ENCODE measurements at regions not wholly inside any gene's neighbourhood (a gene's known extent, or its start where the extent isn't known, plus 50 kb on each side); places are given as distances from the start of the nearest gene placed in this dataset.

DNA sequence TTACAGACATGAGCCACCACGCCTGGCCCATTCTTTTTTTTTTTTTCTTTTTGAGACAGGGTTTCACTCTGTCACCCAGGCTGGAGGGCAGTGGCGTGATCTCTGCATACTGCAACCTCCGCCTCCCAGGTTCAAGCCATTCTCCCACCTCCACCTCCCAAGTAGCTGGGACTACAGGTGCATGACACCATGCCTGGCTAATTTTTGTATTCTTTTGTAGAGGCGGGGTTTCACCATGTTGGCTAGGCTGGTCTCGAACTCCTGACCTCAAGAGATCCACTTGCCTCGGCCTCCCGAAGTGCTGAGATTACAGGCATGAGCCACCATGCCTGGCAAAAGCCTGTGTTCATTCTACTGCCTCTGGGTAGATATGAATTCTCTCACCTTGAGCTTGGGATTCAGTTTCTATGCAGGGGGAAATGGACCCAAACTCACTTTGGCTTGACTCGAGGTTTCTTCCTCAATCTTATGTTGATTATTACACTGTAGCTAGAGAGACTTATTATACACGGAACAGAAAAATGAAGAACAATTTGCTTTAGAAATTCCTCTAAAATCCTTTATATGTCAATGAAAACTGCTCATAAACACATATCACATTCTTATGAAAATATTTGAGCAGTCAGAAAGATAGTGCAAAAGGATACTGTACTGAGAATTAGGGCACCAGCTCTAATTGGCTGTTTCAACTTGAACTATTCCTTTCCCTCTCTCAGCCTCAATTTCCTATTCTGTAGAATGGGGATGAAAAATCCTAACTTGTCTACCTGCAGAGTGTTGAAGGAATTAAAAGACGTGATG is 252.3 kb downstream of the MYCN start:
- no peak overlapping the region for H3K4me3 ChIP-seq (ENCODE audit: low read length)
- DNase-seq (ENCODE audit: low read depth): no peak
- TF ChIP-seq CTCF (IDR thresholded peaks at IDR 0.05; ENCODE audit: insufficient read depth, low read depth, low read length, missing control alignments): no peak

GRCh38 chr2:16191431-16192200 is 251.3 kb downstream of the MYCN start:
- no peak for TF ChIP-seq CTCF (IDR thresholded peaks at IDR 0.05; ENCODE audit: insufficient read depth, low read depth, low read length, missing control alignments)
- DNase-seq (ENCODE audit: low read depth): no peak
- H3K4me3 ChIP-seq (ENCODE audit: low read length): no peak overlapping the region

GRCh38 chr2:16190446-16191270 is 250.3 kb downstream of the MYCN start:
- no peak for DNase-seq (ENCODE audit: low read depth)
- TF ChIP-seq CTCF (IDR thresholded peaks at IDR 0.05; ENCODE audit: insufficient read depth, low read depth, low read length, missing control alignments): no peak

GRCh38 chr2:16189836-16190160 is 249.4 kb downstream of the MYCN start:
- no peak overlapping the region for H3K4me3 ChIP-seq (ENCODE audit: low read length)
- DNase-seq (ENCODE audit: low read depth): no peak
- no peak for TF ChIP-seq CTCF (IDR thresholded peaks at IDR 0.05; ENCODE audit: insufficient read depth, low read depth, low read length, missing control alignments)

More at GRCh38 chr2:16190446-16191270, 250.3 kb downstream of the MYCN start:
- H3K4me3 ChIP-seq (ENCODE audit: low read length): no peak overlapping the region

- TF ChIP-seq CTCF (IDR thresholded peaks at IDR 0.05; ENCODE audit: insufficient read depth, low read depth, low read length, missing control alignments): no peak
- no peak for DNase-seq (ENCODE audit: low read depth)
- H3K4me3 ChIP-seq (ENCODE audit: low read length): no peak overlapping the region
These were observed 248.9 kb downstream of the MYCN start for GRCh38 chr2:16189029-16189835.

DNA sequence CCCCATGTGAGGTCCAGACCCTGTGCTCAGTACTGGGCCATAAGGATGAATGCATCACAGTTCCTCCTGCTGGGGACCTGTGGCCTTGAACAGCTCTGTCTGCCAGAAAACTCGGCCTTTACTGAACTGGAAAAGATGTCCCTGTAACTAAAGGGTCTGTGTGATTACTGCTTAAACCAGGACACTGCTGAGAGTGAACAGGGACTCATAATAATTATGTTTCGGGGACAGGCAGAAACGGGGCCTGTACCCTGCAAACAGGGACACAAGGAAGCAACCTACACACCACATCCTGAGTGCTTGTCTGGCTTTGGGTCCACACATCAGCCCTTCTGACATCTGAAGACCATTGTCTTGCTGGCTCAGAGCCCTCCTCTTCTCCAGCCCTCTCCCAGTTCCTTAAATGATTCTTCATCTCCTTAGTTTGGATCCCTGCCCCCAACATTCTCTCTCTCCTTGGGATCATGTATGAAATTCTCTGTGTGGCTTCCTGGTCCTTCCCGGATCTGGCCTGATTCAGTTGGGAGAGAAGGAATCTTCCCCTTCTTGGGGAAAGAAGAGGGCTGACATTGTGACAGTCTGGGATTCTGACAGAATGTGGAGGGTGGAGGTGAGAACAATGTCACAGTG is 248.0 kb downstream of the MYCN start:
- no peak overlapping the region for H3K4me3 ChIP-seq (ENCODE audit: low read length)
- TF ChIP-seq CTCF (IDR thresholded peaks at IDR 0.05; ENCODE audit: insufficient read depth, low read depth, low read length, missing control alignments): no peak

More for the DNA sequence above, 248.0 kb downstream of the MYCN start:
- DNase-seq (ENCODE audit: low read depth): no peak

Data from epithelial cell of esophagus (primary cell).